GM12873 (cell line): ENCODE measurements at regions not wholly inside any gene's neighbourhood (a gene's known extent, or its start where the extent isn't known, plus 50 kb on each side); places are given as distances from the start of the nearest gene placed in this dataset.

Source experiments
- CTCF ChIP-seq: IDR thresholded peaks from 2 replicates; pipeline ENCODE4 v1.5.1; 2012; ENCODE audit warnings: low read depth, mild to moderate bottlenecking, moderate library complexity, low read length, control low read depth; ENCODE audit not compliant: insufficient read depth; ENCODE audit errors: missing control alignments

GRCh38 chr1:58921751-58922150 is 137.9 kb upstream of the JUN start:
- no peak for TF ChIP-seq CTCF

- TF ChIP-seq CTCF = no peak
Observed at GRCh38 chr1:58922302-58923089, 138.6 kb upstream of the JUN start.

- TF ChIP-seq CTCF = no peak
Observed at GRCh38 chr1:58923090-58923470, 139.2 kb upstream of the JUN start.

GRCh38 chr1:58924016-58924565 is 140.2 kb upstream of the JUN start:
- no peak for TF ChIP-seq CTCF

- no peak for TF ChIP-seq CTCF
Observed at GRCh38 chr1:58924821-58925220, 141.0 kb upstream of the JUN start.

- TF ChIP-seq CTCF = no peak
Observed at GRCh38 chr1:58925247-58925646, 141.4 kb upstream of the JUN start.

GRCh38 chr1:58926152-58926551 is 142.3 kb upstream of the JUN start:
- TF ChIP-seq CTCF = no peak
